SK-N-SH treated with all-trans-retinoic acid at 6 μM for 48 hours (cell line): ENCODE measurements at regions not wholly inside any gene's neighbourhood (a gene's known extent, or its start where the extent isn't known, plus 50 kb on each side); places are given as distances from the start of the nearest gene placed in this dataset.

Source experiments
- ATAC-seq: fragments of 200-7000 bp; cut with Tn5 transposase; 3 replicates; pipeline ENCODE4 v1.9.1; 2020; ENCODE audit warnings: mild to moderate bottlenecking, moderate library complexity
- BACH2 ChIP-seq: fragments of 250-450 bp; sonication (Bioruptor Pico); IDR thresholded peaks from 2 replicates; pipeline ENCODE4 v1.9.0; 2021; ENCODE audit warnings: mild to moderate bottlenecking, borderline replicate concordance
- CREB5 ChIP-seq: fragments of 250-450 bp; sonication (Bioruptor Pico); IDR thresholded peaks from 2 replicates; pipeline ENCODE4 v1.5.1; 2020; ENCODE audit warnings: low read depth, mild to moderate bottlenecking, moderate library complexity
- CSDC2 ChIP-seq: fragments of 250-450 bp; sonication (Bioruptor Pico); IDR thresholded peaks from 2 replicates; pipeline ENCODE4 v1.5.0; 2020; ENCODE audit warnings: mild to moderate bottlenecking, moderate library complexity
- CSRNP3 ChIP-seq: fragments of 250-450 bp; sonication (Bioruptor Pico); IDR thresholded peaks from 2 replicates; pipeline ENCODE4 v1.5.1; 2021; ENCODE audit warnings: mild to moderate bottlenecking, moderate library complexity
- ESRRG ChIP-seq: fragments of 250-450 bp; sonication (Bioruptor Pico); IDR thresholded peaks from 2 replicates; pipeline ENCODE4 v1.6.1; 2021; ENCODE audit warnings: mild to moderate bottlenecking
- ISL1 ChIP-seq: fragments of 250-450 bp; sonication (Bioruptor Pico); IDR thresholded peaks from 2 replicates; pipeline ENCODE4 v2.1.2; 2022; ENCODE audit warnings: mild to moderate bottlenecking, moderate library complexity
- OSR1 ChIP-seq: fragments of 250-450 bp; sonication (Bioruptor Pico); IDR thresholded peaks from 2 replicates; pipeline ENCODE4 v1.8.0; 2022; ENCODE audit warnings: moderate library complexity, mild to moderate bottlenecking, inconsistent platforms
- PATZ1 ChIP-seq: fragments of 250-450 bp; sonication (Bioruptor Pico); IDR thresholded peaks from 2 replicates; pipeline ENCODE4 v1.8.0; 2020; ENCODE audit warnings: mild to moderate bottlenecking, moderate library complexity, borderline replicate concordance
- POU6F1 ChIP-seq: fragments of 250-450 bp; sonication (Bioruptor Pico); IDR thresholded peaks from 2 replicates; pipeline ENCODE4 v1.8.0; 2021; ENCODE audit warnings: low read depth, mild to moderate bottlenecking, moderate library complexity, borderline replicate concordance
- PPARA ChIP-seq: fragments of 250-450 bp; sonication (Bioruptor Pico); IDR thresholded peaks from 2 replicates; pipeline ENCODE4 v1.5.0; 2020; ENCODE audit warnings: mild to moderate bottlenecking, borderline replicate concordance
- RARB ChIP-seq: fragments of 250-450 bp; sonication (Bioruptor Pico); IDR thresholded peaks from 2 replicates; pipeline ENCODE4 v1.8.0; 2021; ENCODE audit warnings: mild to moderate bottlenecking, moderate library complexity
- SNAI2 ChIP-seq: fragments of 250-450 bp; sonication (Bioruptor Pico); IDR thresholded peaks from 2 replicates; pipeline ENCODE4 v1.5.0; 2020; ENCODE audit warnings: mild to moderate bottlenecking, moderate library complexity
- TCF4 ChIP-seq: fragments of 250-450 bp; sonication (Bioruptor Pico); IDR thresholded peaks from 2 replicates; pipeline ENCODE4 v1.8.0; 2021; ENCODE audit warnings: mild to moderate bottlenecking, moderate library complexity, borderline replicate concordance
- TOX ChIP-seq: fragments of 250-450 bp; sonication (Bioruptor Pico); IDR thresholded peaks from 2 replicates; pipeline ENCODE4 v1.8.0; 2021; ENCODE audit warnings: mild to moderate bottlenecking, moderate library complexity, borderline replicate concordance
- TSHZ2 ChIP-seq: fragments of 250-450 bp; sonication (Bioruptor Pico); IDR thresholded peaks from 2 replicates; pipeline ENCODE4 v1.5.0; 2020; ENCODE audit warnings: mild to moderate bottlenecking, moderate library complexity
- ZC3H10 ChIP-seq: fragments of 250-450 bp; sonication (Bioruptor Pico); IDR thresholded peaks from 2 replicates; pipeline ENCODE4 v1.5.1; 2021; ENCODE audit warnings: mild to moderate bottlenecking, moderate library complexity
- ZFP3 ChIP-seq: fragments of 250-450 bp; sonication (Bioruptor Pico); IDR thresholded peaks from 2 replicates; pipeline ENCODE4 v1.5.0; 2020; ENCODE audit warnings: mild to moderate bottlenecking, moderate library complexity
- ZNF565 ChIP-seq: fragments of 450-650 bp; formaldehyde crosslinking; conservative IDR thresholded peaks from 2 replicates; pipeline ENCODE4 v1.5.0; 2020; ENCODE audit warnings: low read depth, mild to moderate bottlenecking, moderate library complexity
- ZNF70 ChIP-seq: fragments of 450-650 bp; formaldehyde crosslinking; IDR thresholded peaks from 2 replicates; pipeline ENCODE4 v1.5.0; 2020; ENCODE audit warnings: mild to moderate bottlenecking, moderate library complexity
- ZNF8 ChIP-seq: fragments of 450-650 bp; formaldehyde crosslinking; IDR thresholded peaks from 2 replicates; pipeline ENCODE4 v1.5.0; 2020; ENCODE audit warnings: mild to moderate bottlenecking, moderate library complexity

GRCh38 chr4:52244103-52244775, 193.1 kb downstream of the SPATA18 start:
- no peak for ATAC-seq
- TF ChIP-seq RARB (CRISPR knock-in tag) = no peak
- no peak for TF ChIP-seq CREB5
- no peak for TF ChIP-seq ZC3H10 (CRISPR knock-in tag)
- no peak for TF ChIP-seq CSDC2
- TF ChIP-seq POU6F1 = no peak
- no peak for TF ChIP-seq ZFP3 (CRISPR knock-in tag)
- 0 out of 2 replicates have a peak, but pooled peaks have one; percentile 11 for TF ChIP-seq ISL1
- TF ChIP-seq TOX = no peak
- TF ChIP-seq CSRNP3 (CRISPR knock-in tag) = no peak

- TF ChIP-seq ZFP3 (CRISPR knock-in tag) (no peak), ZNF70 (CRISPR knock-in tag) (no peak), TSHZ2 (no peak), PATZ1 (CRISPR knock-in tag) (no peak), ESRRG (no peak)
- no peak for ATAC-seq
Observed at GRCh38 chr4:52244848-52245247, 193.7 kb downstream of the SPATA18 start.

- ATAC-seq = no peak
- TF ChIP-seq CSDC2 (no peak), TCF4 (no peak), PATZ1 (CRISPR knock-in tag) (no peak)
Observed at GRCh38 chr4:52246827-52247226, 195.7 kb downstream of the SPATA18 start.

- no peak for ATAC-seq
- TF ChIP-seq ZNF565 (no peak), POU6F1 (no peak), CSDC2 (no peak), CREB5 (no peak), ZNF8 (no peak), ZC3H10 (CRISPR knock-in tag) (no peak), TOX (no peak), ZNF70 (CRISPR knock-in tag) (no peak), ISL1 (no peak), PPARA (CRISPR knock-in tag) (no peak), BACH2 (CRISPR knock-in tag) (no peak), CSRNP3 (CRISPR knock-in tag) (no peak), OSR1 (no peak), SNAI2 (CRISPR knock-in tag) (no peak)
Observed at GRCh38 chr4:52247941-52248340, 196.8 kb downstream of the SPATA18 start.
